NOMO-1 treated with dmso at 0.1 percent for 144 hours (cell line): ENCODE measurements at regions not wholly inside any gene's neighbourhood (a gene's known extent, or its start where the extent isn't known, plus 50 kb on each side); places are given as distances from the start of the nearest gene placed in this dataset.
"Not testable (repeated sequence)": the region's sequence is repeated elsewhere in the genome, so short reads cannot be mapped to it uniquely, and the experiment has no call there.

ENCODE experiments used
- DNase-seq: peaks from one replicate; lab custom pipeline; 2025; ENCODE audit not compliant: unreplicated experiment; lab: John Stamatoyannopoulos, UW

- DNase-seq, result no peak
Observed at GRCh38 chr10:125605167-125605566, 77.8 kb downstream of the TEX36 start.

GRCh38 chr10:125602825-125603224 is 80.1 kb downstream of the TEX36 start:
- DNase-seq, result no peak

- no peak for DNase-seq
Observed at GRCh38 chr10:125599194-125599593, 83.8 kb downstream of the TEX36 start.

GRCh38 chr10:125595911-125596310 is 87.1 kb downstream of the TEX36 start:
- no peak for DNase-seq

- DNase-seq, result no peak
Observed at GRCh38 chr10:125593644-125594043, 89.3 kb downstream of the TEX36 start.

GRCh38 chr10:125592897-125593296 is 90.1 kb downstream of the TEX36 start:
- DNase-seq, result no peak

GRCh38 chr10:125591886-125592285 is 91.1 kb downstream of the TEX36 start:
- no peak for DNase-seq

- DNase-seq, result not testable (repeated sequence)
Observed at GRCh38 chr10:125588738-125589137, 94.2 kb downstream of the TEX36 start.

- no peak for DNase-seq
Observed at GRCh38 chr10:125584954-125585353, 98.0 kb downstream of the TEX36 start.

GRCh38 chr10:125578658-125579315 is 104.2 kb downstream of the TEX36 start:
- DNase-seq, result no peak

- DNase-seq, result no peak
Observed at GRCh38 chr10:125575843-125576242, 107.1 kb downstream of the TEX36 start.

GRCh38 chr10:125568156-125568555 is 114.8 kb downstream of the TEX36 start:
- no peak for DNase-seq

- no peak for DNase-seq
Observed at GRCh38 chr10:125567529-125567928, 115.4 kb downstream of the TEX36 start.

- no peak for DNase-seq
Observed at GRCh38 chr10:125565046-125565445, 117.9 kb downstream of the TEX36 start.

GRCh38 chr10:125564570-125564969 is 118.4 kb downstream of the TEX36 start:
- no peak for DNase-seq

GRCh38 chr10:125562737-125563136 is 120.2 kb downstream of the TEX36 start:
- DNase-seq, result no peak

GRCh38 chr10:125560947-125561346 is 122.0 kb downstream of the TEX36 start:
- DNase-seq, result no peak

GRCh38 chr10:125559210-125559609 is 123.8 kb downstream of the TEX36 start:
- no peak for DNase-seq

- DNase-seq, result no peak
Observed at GRCh38 chr10:125557801-125558505, 125.0 kb downstream of the TEX36 start.

- no peak for DNase-seq
Observed at GRCh38 chr10:125557311-125557710, 125.7 kb downstream of the TEX36 start.

- DNase-seq, result no peak
Observed at GRCh38 chr10:125556882-125557281, 126.1 kb downstream of the TEX36 start.

GRCh38 chr10:125555743-125556142 is 127.2 kb downstream of the TEX36 start:
- DNase-seq, result no peak

- no peak for DNase-seq
Observed at GRCh38 chr10:125555267-125555666, 127.7 kb downstream of the TEX36 start.
